ENCODE measurements at regions not wholly inside any gene's neighbourhood (a gene's known extent, or its start where the extent isn't known, plus 50 kb on each side); places are given as distances from the start of the nearest gene placed in this dataset.

DNA sequence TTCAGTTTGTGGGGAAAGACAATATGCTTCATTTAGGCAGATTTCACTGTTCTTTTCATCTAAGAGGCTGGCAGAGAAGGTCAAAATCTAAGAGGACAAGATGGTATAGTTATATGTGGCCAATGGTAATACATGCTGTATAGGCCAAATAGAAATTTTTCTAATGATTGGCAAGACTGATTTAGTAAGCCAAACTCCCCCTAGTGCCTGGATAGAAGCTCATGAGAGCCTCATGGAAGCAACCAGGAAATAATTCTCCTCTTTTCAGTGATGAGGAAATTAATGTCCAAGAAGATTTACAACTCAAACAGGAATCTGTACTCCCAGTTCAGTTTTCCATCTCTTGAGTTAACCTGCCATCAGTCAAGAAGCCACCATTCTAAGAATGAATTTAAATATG lies 253.6 kb upstream of the PHF14 start:
- TF ChIP-seq EZH2phosphoT487 (IDR thresholded peaks at IDR 0.05; ENCODE audit: low read depth), result no peak
- TF ChIP-seq, protein P1, sequence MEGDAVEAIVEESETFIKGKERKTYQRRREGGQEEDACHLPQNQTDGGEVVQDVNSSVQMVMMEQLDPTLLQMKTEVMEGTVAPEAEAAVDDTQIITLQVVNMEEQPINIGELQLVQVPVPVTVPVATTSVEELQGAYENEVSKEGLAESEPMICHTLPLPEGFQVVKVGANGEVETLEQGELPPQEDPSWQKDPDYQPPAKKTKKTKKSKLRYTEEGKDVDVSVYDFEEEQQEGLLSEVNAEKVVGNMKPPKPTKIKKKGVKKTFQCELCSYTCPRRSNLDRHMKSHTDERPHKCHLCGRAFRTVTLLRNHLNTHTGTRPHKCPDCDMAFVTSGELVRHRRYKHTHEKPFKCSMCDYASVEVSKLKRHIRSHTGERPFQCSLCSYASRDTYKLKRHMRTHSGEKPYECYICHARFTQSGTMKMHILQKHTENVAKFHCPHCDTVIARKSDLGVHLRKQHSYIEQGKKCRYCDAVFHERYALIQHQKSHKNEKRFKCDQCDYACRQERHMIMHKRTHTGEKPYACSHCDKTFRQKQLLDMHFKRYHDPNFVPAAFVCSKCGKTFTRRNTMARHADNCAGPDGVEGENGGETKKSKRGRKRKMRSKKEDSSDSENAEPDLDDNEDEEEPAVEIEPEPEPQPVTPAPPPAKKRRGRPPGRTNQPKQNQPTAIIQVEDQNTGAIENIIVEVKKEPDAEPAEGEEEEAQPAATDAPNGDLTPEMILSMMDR (IDR thresholded peaks at IDR 0.05; ENCODE audit: low read depth, low read length), result no peak

Data from OCI-LY3 (cell line).